Liver (tissue), 3 donors: ENCODE measurements at regions not wholly inside any gene's neighbourhood (a gene's known extent, or its start where the extent isn't known, plus 50 kb on each side); places are given as distances from the start of the nearest gene placed in this dataset.

Source experiments
- CTCF ChIP-seq: fragments of 150-350 bp; IDR thresholded peaks from 2 replicates; pipeline ENCODE4 v1.5.1; 2017; ENCODE audit warnings: improper control_type of control experiment, low read depth, low read length; ENCODE audit not compliant: missing input control
- FOXA1 ChIP-seq: IDR thresholded peaks from 2 replicates; pipeline ENCODE4 v1.6.1; 2016; ENCODE audit warnings: antibody characterized with exemption
- GABPA ChIP-seq, 2 donors: IDR thresholded peaks in 1 of 2; conservative IDR thresholded peaks in 1 of 2; 2 replicates each; pipeline ENCODE4 v1.6.1; 2016; ENCODE audit warnings: antibody characterized with exemption in 2 of 2, mild to moderate bottlenecking in 1 of 2, moderate library complexity in 1 of 2
- HNF4G ChIP-seq: IDR thresholded peaks from 2 replicates; pipeline ENCODE4 v1.6.1; 2016; ENCODE audit warnings: antibody characterized with exemption
- RAD21 ChIP-seq, 2 donors: IDR thresholded peaks; 2 replicates each; pipeline ENCODE4 v1.6.1; 2016; ENCODE audit warnings: antibody characterized with exemption in 2 of 2, mild to moderate bottlenecking in 2 of 2
- SP1 ChIP-seq: IDR thresholded peaks from 2 replicates; pipeline ENCODE4 v1.6.1; 2018; ENCODE audit warnings: antibody characterized with exemption, mild to moderate bottlenecking
- YY1 ChIP-seq: IDR thresholded peaks from 2 replicates; pipeline ENCODE4 v1.6.1; 2016; ENCODE audit warnings: antibody characterized with exemption, mild to moderate bottlenecking
- donor health status: healthy.
- donor health status: healthy.

GRCh38 chr14:84399296-84399910 is 1130.5 kb upstream of the FLRT2 start:
- TF ChIP-seq FOXA1 (no peak), CTCF (no peak), SP1 (no peak), RAD21 (IDR thresholded peaks at IDR 0.05) (no peak), YY1 (no peak), GABPA (IDR thresholded peaks at IDR 0.05 in 1 of 2, conservative IDR thresholded peaks at IDR 0.05 in 1 of 2) (no peak), HNF4G (no peak)
